ENCODE measurements at regions not wholly inside any gene's neighbourhood (a gene's known extent, or its start where the extent isn't known, plus 50 kb on each side); places are given as distances from the start of the nearest gene placed in this dataset.

DNA sequence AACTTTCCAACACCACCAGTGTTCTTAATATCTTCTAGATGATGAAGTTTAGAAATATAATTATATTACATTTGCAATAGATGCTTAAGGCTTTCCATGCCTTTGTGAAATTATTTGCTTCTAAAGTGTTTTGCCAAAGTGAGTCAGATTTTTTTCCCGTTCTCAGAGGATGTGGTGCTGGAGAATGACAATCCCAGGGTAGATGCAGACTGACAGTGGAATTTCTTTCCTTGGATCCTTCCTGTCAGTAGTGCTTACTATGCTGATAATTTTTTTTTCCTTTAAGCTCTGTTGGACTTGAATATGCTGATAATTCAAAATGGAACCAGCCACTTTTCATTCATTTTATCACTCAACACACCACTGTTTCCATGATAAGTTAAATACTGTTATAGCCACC, 59.9 kb upstream of the SOX4 start:
- no peak for DNase-seq
- intact Hi-C loops (cut with DNase I): no loop called here

DNA sequence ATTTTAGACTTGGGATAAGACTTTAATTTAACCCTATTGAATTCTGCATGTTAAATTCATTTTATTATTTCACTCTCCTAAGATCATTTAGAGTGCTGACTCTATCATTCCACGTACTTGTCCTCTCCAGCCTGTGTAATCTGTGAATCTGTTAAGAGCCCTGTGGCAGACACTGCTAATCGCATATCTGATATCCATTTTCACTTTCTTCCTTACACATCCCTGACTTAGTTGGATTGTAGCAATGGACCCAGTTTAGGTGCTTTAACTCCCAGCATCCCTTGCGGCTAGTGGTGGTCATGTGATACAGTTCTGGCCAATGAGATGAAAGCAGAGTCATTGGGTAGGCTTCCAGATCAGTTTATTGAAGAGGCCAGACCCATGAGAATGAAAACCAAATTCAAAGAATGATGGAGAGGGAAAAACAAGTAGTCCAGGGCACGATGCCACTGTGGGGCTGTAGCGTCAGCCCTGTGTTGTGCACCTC, 57.2 kb upstream of the SOX4 start:
- intact Hi-C loops (cut with DNase I): no loop called here

DNA sequence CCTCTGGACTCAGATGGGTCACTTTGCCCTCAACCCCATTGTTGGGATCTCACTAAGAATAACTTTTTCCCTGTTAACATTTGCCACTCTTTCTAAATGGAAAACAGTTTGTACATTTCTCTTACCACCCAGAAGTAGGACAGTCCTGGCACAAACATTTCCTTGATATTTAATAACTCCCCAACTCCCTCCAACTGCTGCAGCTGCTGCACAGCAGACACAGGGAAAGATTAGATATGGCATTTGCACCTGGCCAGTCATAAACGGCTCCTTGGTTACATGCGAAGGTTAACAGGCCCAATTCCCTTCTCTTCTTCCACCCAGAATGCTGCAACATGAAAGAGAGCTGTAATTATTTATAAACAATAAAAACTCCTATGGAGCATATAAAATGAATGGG, 55.9 kb upstream of the SOX4 start:
- DNase-seq: no peak
- intact Hi-C loops (cut with DNase I): no loop called here

More for the DNA sequence above, 57.2 kb upstream of the SOX4 start:
- DNase-seq: no peak

DNA sequence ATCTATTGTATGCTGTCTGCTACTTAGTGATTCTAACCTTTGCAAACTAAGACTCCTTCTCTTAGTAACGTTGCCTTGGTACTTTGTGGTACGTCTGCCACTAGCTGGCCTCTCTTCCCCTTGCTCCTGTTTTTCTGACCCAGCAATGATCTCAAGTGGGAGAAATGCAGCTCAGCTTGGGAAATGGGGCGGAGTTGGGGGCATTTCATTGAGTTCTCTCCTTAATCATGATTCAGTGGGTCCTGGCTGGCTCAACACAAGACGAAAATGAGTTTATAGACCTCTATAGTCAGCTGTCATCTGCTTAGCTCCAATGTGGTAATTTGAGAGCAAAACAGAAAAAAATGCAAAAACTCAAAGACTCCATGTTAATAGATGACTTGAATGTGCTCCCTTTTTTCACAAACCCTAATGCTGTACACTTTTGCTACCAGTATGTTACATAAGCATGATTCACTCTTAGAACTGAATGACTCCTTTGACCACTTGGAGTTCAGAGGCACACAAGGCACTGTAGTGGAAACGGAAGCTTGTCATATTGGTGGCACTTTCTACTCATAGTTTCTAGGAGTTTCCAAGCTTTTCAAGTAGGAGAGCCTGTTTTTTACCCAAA, 55.3 kb upstream of the SOX4 start:
- no peak for DNase-seq
- intact Hi-C loops (cut with DNase I): no loop called here

DNA sequence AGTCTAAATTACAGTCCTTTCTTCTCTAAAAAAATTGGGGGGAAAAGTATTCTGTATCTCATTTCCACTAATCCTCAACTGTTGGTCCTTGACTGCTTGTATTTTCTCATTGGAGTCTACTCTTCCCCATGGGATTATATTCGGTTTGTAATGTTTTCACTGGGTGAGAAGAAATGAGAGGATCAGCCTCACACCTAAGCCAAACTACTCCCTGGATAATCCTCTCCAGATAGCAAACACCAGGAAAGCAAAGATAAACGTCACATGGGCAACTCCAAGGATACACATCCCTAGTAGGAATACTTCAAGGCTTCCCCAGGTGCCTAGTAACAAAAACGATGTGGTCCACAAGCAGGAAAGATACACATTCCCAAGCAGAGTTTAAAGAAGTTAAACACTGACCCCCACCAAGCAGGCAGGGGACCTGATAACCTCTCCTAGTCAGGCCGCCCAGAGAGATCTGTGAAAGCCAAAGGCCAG, 53.9 kb upstream of the SOX4 start:
- intact Hi-C loops (cut with DNase I): no loop called here
- no peak for DNase-seq

All from head of caudate nucleus (tissue), 42 donors.